Endothelial cell of umbilical vein (primary cell): ENCODE measurements at regions not wholly inside any gene's neighbourhood (a gene's known extent, or its start where the extent isn't known, plus 50 kb on each side); places are given as distances from the start of the nearest gene placed in this dataset.

Experiments
- CTCF ChIP-seq, 2 donors: IDR thresholded peaks; 1 replicate in 1 of 2; 2 replicates in 1 of 2; pipeline ENCODE4 v1.5.1; 2011; ENCODE audit warnings: low read length in 2 of 2, mild to moderate bottlenecking in 2 of 2, moderate library complexity in 2 of 2, control low read depth in 1 of 2, inconsistent platforms in 1 of 2, low read depth in 1 of 2; ENCODE audit not compliant: insufficient read depth in 1 of 2; ENCODE audit errors: extremely low read depth in 1 of 2
- EZH2 ChIP-seq: IDR thresholded peaks from 2 replicates; pipeline ENCODE4 v1.6.1; 2012; ENCODE audit warnings: borderline replicate concordance, low read depth, mild to moderate bottlenecking, moderate library complexity, low read length, inconsistent platforms; ENCODE audit not compliant: severe bottlenecking
- FOS ChIP-seq: IDR thresholded peaks from 2 replicates; pipeline ENCODE4 v1.6.1; 2011; ENCODE audit warnings: mild to moderate bottlenecking, low read length, moderate library complexity, borderline replicate concordance; ENCODE audit not compliant: insufficient read depth
- MAX ChIP-seq: IDR thresholded peaks from 2 replicates; pipeline ENCODE4 v1.6.1; 2011; ENCODE audit not compliant: insufficient read depth, insufficient read length
- POLR2A ChIP-seq: IDR thresholded peaks from 2 replicates; pipeline ENCODE4 v1.6.1; 2012; ENCODE audit warnings: low read depth, mild to moderate bottlenecking, control low read depth, low read length

- TF ChIP-seq CTCF (IDR thresholded peaks at IDR 0.05; ENCODE audit: extremely low read depth in 1 of 2, insufficient read depth in 1 of 2, low read depth in 1 of 2, low read length in 2 of 2) (no peak), MAX (no peak), POLR2A (no peak), EZH2 (no peak), FOS (no peak)
These were observed 1408.0 kb upstream of the GBE1 start for GRCh38 chr3:83169473-83169872.
